ENCODE measurements at regions not wholly inside any gene's neighbourhood (a gene's known extent, or its start where the extent isn't known, plus 50 kb on each side); places are given as distances from the start of the nearest gene placed in this dataset.

DNA sequence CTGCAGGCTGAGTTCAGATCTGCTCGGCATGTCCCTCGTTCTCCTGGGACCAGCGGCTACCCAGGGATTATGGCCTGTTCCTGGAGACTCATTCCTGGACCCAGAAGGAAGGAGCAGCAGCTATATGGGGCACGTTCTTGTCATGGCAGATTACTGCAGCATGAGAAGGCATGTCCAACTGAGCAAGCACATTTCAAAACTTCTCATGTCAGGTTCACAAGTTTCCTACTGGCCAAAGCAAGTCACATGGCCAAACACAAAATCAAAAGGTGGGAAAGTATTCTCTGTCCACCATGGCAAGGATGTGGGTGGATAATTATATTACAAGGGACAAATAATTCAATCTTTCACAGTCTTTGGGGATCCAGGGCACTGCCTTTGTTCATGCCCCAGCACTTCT is 71.9 kb upstream of the C15orf39 start:
- no peaks in the 10 kb centered on the region for H3K27me3 Mint-ChIP-seq (ENCODE audit: low read depth)
- H3K4me1 Mint-ChIP-seq: no peaks in the 10 kb centered on the region
- TF ChIP-seq, protein P1, sequence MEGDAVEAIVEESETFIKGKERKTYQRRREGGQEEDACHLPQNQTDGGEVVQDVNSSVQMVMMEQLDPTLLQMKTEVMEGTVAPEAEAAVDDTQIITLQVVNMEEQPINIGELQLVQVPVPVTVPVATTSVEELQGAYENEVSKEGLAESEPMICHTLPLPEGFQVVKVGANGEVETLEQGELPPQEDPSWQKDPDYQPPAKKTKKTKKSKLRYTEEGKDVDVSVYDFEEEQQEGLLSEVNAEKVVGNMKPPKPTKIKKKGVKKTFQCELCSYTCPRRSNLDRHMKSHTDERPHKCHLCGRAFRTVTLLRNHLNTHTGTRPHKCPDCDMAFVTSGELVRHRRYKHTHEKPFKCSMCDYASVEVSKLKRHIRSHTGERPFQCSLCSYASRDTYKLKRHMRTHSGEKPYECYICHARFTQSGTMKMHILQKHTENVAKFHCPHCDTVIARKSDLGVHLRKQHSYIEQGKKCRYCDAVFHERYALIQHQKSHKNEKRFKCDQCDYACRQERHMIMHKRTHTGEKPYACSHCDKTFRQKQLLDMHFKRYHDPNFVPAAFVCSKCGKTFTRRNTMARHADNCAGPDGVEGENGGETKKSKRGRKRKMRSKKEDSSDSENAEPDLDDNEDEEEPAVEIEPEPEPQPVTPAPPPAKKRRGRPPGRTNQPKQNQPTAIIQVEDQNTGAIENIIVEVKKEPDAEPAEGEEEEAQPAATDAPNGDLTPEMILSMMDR (IDR thresholded peaks at IDR 0.05; ENCODE audit: unreplicated experiment in 3 of 3): no peak
- no peak overlapping the region for H3K4me3 Mint-ChIP-seq
- no peak overlapping the region for H3K27ac Mint-ChIP-seq
- no peaks in the 10 kb centered on the region for H3K36me3 Mint-ChIP-seq (ENCODE audit: low read depth)
- H3K9me3 Mint-ChIP-seq: no peaks in the 10 kb centered on the region

DNA sequence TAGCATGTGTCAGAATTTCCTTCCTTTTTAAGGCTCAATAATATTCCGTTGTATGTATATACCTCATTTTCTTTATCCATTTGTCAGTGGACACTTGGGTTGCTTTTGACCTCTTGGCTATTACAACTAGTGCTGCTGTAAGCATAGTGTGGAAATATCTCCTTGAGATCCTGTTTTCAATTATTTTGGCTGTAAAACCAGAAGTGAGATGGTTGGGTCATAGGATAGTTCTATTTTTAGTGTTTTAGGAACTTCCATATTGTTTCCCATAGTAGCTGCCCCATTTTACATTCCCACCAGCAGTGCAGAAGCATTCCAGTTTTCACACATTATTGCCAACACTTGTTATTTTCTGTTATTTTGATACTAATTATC is 70.4 kb upstream of the C15orf39 start:
- H3K4me3 Mint-ChIP-seq: no peak overlapping the region
- H3K9me3 Mint-ChIP-seq: no peaks in the 10 kb centered on the region
- no peaks in the 10 kb centered on the region for H3K27me3 Mint-ChIP-seq (ENCODE audit: low read depth)
- TF ChIP-seq, protein P1 (IDR thresholded peaks at IDR 0.05; ENCODE audit: unreplicated experiment in 3 of 3): no peak
- no peaks in the 10 kb centered on the region for H3K4me1 Mint-ChIP-seq
- H3K36me3 Mint-ChIP-seq (ENCODE audit: low read depth): no peaks in the 10 kb centered on the region
- no peak overlapping the region for H3K27ac Mint-ChIP-seq

DNA sequence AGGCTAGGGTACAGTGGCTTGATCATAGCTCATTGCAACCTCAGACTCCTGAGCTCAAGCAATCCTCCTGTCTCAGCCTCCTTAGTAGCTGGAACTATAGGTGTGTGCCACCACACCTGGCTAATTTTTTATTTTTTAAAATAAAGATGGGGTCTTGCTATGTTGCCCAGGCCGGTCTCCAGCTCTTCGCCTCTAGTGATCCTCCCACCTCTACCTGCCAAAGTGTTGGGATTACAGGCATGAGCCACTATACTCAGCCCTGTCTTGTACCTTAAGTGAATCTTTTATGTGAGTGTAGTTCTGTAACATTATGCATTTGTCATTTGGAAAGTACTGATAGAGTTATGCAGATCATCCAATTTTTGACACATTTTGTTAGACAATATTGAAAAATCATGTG is 66.9 kb upstream of the C15orf39 start:
- H3K36me3 Mint-ChIP-seq (ENCODE audit: low read depth): no peaks in the 10 kb centered on the region
- TF ChIP-seq, protein P1 (IDR thresholded peaks at IDR 0.05; ENCODE audit: unreplicated experiment in 3 of 3): no peak
- H3K4me1 Mint-ChIP-seq: peaks cover 14% of the 10 kb centered on the region
- H3K27me3 Mint-ChIP-seq (ENCODE audit: low read depth): peaks cover 3% of the 10 kb centered on the region
- no peak overlapping the region for H3K27ac Mint-ChIP-seq
- H3K9me3 Mint-ChIP-seq: no peaks in the 10 kb centered on the region
- no peak overlapping the region for H3K4me3 Mint-ChIP-seq

DNA sequence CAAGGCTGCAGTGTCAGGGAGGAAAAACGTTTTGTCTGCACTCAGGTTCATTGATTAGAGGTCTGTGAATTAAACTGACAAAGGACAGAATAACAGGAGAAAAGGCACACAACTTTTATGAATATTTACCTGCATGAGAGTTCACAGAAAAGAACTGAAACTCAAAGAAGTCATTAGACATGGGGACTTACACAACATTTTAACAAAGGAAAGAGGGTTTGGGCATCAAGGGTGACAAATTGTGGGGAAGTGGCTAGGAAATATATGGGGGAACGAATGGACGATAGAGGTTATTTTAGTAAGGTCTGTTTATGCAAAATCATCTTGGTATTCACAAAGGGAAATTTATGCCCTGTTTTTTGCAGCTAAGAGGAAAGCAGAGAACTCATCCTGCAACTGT is 65.6 kb upstream of the C15orf39 start:
- Mint-ChIP-seq H3K27me3 (ENCODE audit: low read depth) (peaks cover 3% of the 10 kb centered on the region), H3K4me3 (no peak overlapping the region), H3K36me3 (ENCODE audit: low read depth) (no peaks in the 10 kb centered on the region), H3K9me3 (peaks cover 5% of the 10 kb centered on the region), H3K4me1 (peaks cover 14% of the 10 kb centered on the region), H3K27ac (no peak overlapping the region)
- TF ChIP-seq, protein P1 (IDR thresholded peaks at IDR 0.05; ENCODE audit: unreplicated experiment in 3 of 3): no peak

DNA sequence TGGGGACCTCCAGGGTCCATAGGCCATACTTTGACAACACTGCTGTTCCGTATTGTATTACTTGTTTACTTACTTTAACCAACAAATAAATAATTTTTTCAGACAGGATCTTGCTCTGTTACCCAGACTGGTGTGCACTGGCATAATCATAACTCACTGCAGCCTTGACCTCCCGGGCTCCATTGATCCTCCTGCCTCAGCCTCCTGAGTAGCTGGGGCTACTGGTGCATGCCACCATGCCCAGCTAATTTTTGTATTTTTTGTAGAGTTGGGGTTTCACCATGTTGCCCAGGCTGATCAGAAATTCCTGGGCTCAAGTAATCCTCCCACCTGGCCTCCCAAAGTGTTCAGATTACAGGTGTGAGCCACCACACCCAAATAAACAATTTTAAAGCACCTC is 64.9 kb upstream of the C15orf39 start:
- H3K27me3 Mint-ChIP-seq (ENCODE audit: low read depth): peaks cover 3% of the 10 kb centered on the region
- TF ChIP-seq, protein P1 (IDR thresholded peaks at IDR 0.05; ENCODE audit: unreplicated experiment in 3 of 3): no peak
- H3K27ac Mint-ChIP-seq: no peak overlapping the region
- H3K4me3 Mint-ChIP-seq: no peak overlapping the region
- peaks cover 14% of the 10 kb centered on the region for H3K4me1 Mint-ChIP-seq
- no peaks in the 10 kb centered on the region for H3K36me3 Mint-ChIP-seq (ENCODE audit: low read depth)
- H3K9me3 Mint-ChIP-seq: peaks cover 5% of the 10 kb centered on the region

DNA sequence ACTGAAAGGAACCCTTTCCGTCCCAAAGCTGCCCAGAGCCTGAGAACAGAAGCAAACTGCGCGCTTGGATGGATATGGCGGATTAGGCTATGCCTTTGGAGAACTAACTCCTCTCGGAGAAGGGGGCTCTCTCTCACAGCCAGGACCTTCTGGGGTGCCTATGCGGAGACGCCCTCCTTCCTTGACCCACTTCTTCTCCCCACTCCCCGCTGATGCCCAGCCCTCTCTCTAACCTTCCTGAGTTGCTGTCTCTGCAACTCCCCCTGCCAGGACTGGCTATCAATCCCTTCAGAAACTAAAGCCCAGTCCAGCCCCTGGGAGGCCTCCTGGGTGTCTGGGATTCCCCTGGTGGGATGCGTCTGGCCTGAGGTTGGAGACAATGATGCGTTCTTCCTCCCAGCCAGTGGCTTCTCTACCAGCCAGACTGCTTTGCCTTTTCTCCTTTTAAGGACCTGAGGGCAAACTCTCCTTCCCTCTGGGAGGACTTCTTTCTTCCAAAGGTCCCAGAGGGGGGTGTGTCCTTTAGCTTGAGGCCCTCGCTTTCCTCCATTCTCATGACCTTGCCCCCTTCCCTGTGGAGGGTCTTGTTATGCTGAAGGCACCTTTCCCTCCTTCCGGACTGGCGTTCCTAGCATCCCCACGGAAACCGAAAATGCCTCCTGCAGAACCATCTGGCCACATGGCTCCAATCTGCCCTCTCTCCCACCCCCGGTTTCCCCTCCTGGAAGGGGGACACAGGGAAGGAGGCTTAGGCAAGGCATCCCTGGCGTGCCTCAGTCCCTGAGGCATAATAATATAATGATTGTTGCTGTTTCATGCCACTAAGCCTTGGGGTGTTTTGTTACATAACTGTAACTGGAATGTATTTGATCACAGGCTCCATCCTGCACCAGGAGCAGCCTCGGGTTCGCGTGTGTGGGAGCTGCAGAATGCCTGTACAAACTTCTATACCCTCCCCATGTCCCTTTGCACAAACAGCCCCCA is 63.4 kb upstream of the C15orf39 start:
- H3K4me3 Mint-ChIP-seq: no peak overlapping the region
- peaks cover 18% of the 10 kb centered on the region for H3K9me3 Mint-ChIP-seq
- peaks cover 3% of the 10 kb centered on the region for H3K27me3 Mint-ChIP-seq (ENCODE audit: low read depth)
- H3K36me3 Mint-ChIP-seq (ENCODE audit: low read depth): peaks cover 4% of the 10 kb centered on the region
- TF ChIP-seq, protein P1 (IDR thresholded peaks at IDR 0.05; ENCODE audit: unreplicated experiment in 3 of 3): no peak
- H3K27ac Mint-ChIP-seq: peak overlapping the region; percentile 32 to 60 (median 51)
- H3K4me1 Mint-ChIP-seq: peaks cover 14% of the 10 kb centered on the region

Measured in nephron (organoid).